Gastroesophageal sphincter (tissue), 3 donors: ENCODE measurements at regions not wholly inside any gene's neighbourhood (a gene's known extent, or its start where the extent isn't known, plus 50 kb on each side); places are given as distances from the start of the nearest gene placed in this dataset.

Experiments
- EP300 ChIP-seq: sonication (generic); formaldehyde crosslinking; IDR thresholded peaks from one replicate; pipeline ENCODE4 v1.6.1; 2017; ENCODE audit warnings: antibody characterized with exemption, mild to moderate bottlenecking
- POLR2A ChIP-seq, 2 donors: fragments of 450-650 bp; IDR thresholded peaks; one replicate each; pipeline ENCODE4 v1.6.1; 2017; ENCODE audit warnings: antibody characterized with exemption in 2 of 2, mild to moderate bottlenecking in 2 of 2, moderate library complexity in 1 of 2
- TF ChIP-seq, protein P1 (sequence below), 4 experiments: fragments of 200-600 bp in 2 of 4; fragments of 450-650 bp in 2 of 4; sonication (generic) in 1 of 4; IDR thresholded peaks; one replicate each; pipeline ENCODE4 v1.5.1; 2017 to 2019; ENCODE audit warnings: antibody characterized with exemption in 4 of 4, mild to moderate bottlenecking in 2 of 4, moderate library complexity in 2 of 4

DNA sequence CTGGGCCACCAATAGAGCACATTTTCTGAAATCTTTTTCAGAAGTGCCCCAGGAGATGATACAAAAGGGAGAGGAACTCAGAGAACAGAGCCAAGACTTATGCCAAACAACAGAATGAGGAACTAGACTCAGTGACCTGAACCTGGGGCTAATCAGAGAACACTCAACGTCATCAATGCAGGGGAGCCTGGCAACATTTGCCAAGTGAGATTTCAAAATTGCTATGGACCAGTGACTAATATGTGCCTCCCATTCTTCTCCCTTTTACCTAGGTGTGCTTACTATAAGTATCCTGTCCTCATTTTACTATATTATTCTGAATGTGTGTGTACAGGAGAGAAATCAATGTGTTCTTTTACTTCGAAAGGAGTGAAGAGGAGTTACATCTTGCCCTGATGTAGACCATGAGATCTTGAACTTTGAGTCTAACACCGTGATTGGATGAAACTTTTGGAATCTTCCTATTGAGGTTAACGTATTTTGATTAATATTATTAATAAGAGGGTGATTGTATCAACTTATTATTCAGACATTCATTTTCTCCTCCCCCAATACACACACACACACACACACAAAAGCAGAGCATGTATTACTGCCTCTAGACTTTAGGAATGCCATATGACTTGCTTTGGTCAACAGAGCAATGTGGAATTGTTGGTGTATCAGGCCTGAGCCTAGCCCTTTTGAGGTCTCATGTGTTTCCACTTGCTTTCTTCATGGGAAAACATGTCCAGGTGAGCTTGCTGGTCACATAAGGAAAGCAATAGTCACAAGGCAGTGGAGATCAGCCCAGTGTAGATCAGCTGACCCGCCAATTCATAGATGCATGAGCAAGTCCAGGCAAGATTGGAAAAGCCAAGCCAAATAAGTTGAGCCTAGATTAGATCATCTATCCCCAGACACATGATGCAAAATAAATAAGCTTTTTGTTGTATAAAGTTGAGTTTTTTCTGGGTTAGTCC, 80.3 kb upstream of the ETS2 start:
- no peak for TF ChIP-seq EP300
- TF ChIP-seq, protein P1, sequence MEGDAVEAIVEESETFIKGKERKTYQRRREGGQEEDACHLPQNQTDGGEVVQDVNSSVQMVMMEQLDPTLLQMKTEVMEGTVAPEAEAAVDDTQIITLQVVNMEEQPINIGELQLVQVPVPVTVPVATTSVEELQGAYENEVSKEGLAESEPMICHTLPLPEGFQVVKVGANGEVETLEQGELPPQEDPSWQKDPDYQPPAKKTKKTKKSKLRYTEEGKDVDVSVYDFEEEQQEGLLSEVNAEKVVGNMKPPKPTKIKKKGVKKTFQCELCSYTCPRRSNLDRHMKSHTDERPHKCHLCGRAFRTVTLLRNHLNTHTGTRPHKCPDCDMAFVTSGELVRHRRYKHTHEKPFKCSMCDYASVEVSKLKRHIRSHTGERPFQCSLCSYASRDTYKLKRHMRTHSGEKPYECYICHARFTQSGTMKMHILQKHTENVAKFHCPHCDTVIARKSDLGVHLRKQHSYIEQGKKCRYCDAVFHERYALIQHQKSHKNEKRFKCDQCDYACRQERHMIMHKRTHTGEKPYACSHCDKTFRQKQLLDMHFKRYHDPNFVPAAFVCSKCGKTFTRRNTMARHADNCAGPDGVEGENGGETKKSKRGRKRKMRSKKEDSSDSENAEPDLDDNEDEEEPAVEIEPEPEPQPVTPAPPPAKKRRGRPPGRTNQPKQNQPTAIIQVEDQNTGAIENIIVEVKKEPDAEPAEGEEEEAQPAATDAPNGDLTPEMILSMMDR (IDR thresholded peaks at IDR 0.05), result no peak
- TF ChIP-seq POLR2A (IDR thresholded peaks at IDR 0.05), result no peak
